SK-N-MC (cell line): ENCODE measurements at regions not wholly inside any gene's neighbourhood (a gene's known extent, or its start where the extent isn't known, plus 50 kb on each side); places are given as distances from the start of the nearest gene placed in this dataset.

Source experiments
- DNase-seq: peaks from one replicate; pipeline ENCODE4 v3.0.0-alpha.2; 2011; ENCODE audit warnings: low read depth, low spot score
- H3K27ac ChIP-seq: fragments of 200-600 bp; sonication (generic); 2 replicates; pipeline ENCODE4 v1.5.1; 2016; ENCODE audit warnings: mixed run types
- H3K36me3 ChIP-seq: fragments of 200-600 bp; sonication (generic); 2 replicates; pipeline ENCODE4 v1.6.1; 2017; ENCODE audit warnings: antibody characterized with exemption, low read length, mixed read lengths; ENCODE audit not compliant: insufficient read depth
- H3K4me3 ChIP-seq: fragments of 200-600 bp; sonication (generic); 2 replicates; pipeline ENCODE4 v1.5.1; 2016
- H3K9ac ChIP-seq: fragments of 200-600 bp; sonication (generic); 2 replicates; pipeline ENCODE4 v1.8.0; 2017; ENCODE audit warnings: mixed run types, mixed read lengths; ENCODE audit not compliant: insufficient read length
- H3K9me3 ChIP-seq: fragments of 200-600 bp; sonication (generic); 2 replicates; pipeline ENCODE4 v1.6.1; 2017; ENCODE audit warnings: low read depth, mild to moderate bottlenecking, antibody characterized with exemption, low read length, moderate library complexity, mixed read lengths
- EZH2 ChIP-seq: fragments of 200-600 bp; sonication (generic); IDR thresholded peaks from one replicate; pipeline ENCODE4 v1.6.1; 2017; ENCODE audit warnings: antibody characterized with exemption
- FOXP2 ChIP-seq: optimal IDR thresholded peaks from 2 replicates; pipeline ENCODE3; 2011; ENCODE audit warnings: mild to moderate bottlenecking, moderate library complexity; ENCODE audit not compliant: insufficient read depth; ENCODE audit errors: extremely low read length, control extremely low read depth
- POLR2AphosphoS5 ChIP-seq: IDR thresholded peaks from 2 replicates; pipeline ENCODE4 v1.6.1; 2012; ENCODE audit warnings: mild to moderate bottlenecking, low read depth, low read length, borderline replicate concordance

GRCh38 chr3:73694983-73695757 lies 70.4 kb upstream of the PDZRN3 start:
- no peak overlapping the region for H3K27ac ChIP-seq
- DNase-seq = no peak
- no peak overlapping the region for H3K4me3 ChIP-seq
- TF ChIP-seq EZH2 (no peak), POLR2AphosphoS5 (no peak), FOXP2 (no peak)
- H3K9me3 ChIP-seq = no peaks in the 10 kb centered on the region
- no peak overlapping the region for H3K9ac ChIP-seq
- H3K36me3 ChIP-seq = no peaks in the 10 kb centered on the region

GRCh38 chr3:73687106-73688004 lies 62.6 kb upstream of the PDZRN3 start:
- H3K36me3 ChIP-seq = no peaks in the 10 kb centered on the region
- no peak overlapping the region for H3K9ac ChIP-seq
- DNase-seq = no peak
- TF ChIP-seq FOXP2 (no peak), POLR2AphosphoS5 (no peak)
- no peak overlapping the region for H3K4me3 ChIP-seq
- no peak overlapping the region for H3K27ac ChIP-seq
- H3K9me3 ChIP-seq = no peaks in the 10 kb centered on the region

- DNase-seq = no peak
- Histone ChIP-seq H3K9ac (no peak overlapping the region), H3K4me3 (no peak overlapping the region), H3K9me3 (no peaks in the 10 kb centered on the region), H3K27ac (no peak overlapping the region), H3K36me3 (no peaks in the 10 kb centered on the region)
- no peak for TF ChIP-seq EZH2
- TF ChIP-seq FOXP2 = no peak
- TF ChIP-seq POLR2AphosphoS5 = no peak
These were observed 60.3 kb upstream of the PDZRN3 start for GRCh38 chr3:73685061-73685460.

- no peaks in the 10 kb centered on the region for H3K36me3 ChIP-seq
- TF ChIP-seq EZH2 (no peak), POLR2AphosphoS5 (no peak), FOXP2 (no peak)
- H3K9me3 ChIP-seq = no peaks in the 10 kb centered on the region
- H3K27ac ChIP-seq = no peak overlapping the region
- DNase-seq = no peak
- no peak overlapping the region for H3K4me3 ChIP-seq
- no peak overlapping the region for H3K9ac ChIP-seq
These were observed 59.0 kb upstream of the PDZRN3 start for GRCh38 chr3:73683706-73684105.

GRCh38 chr3:73681610-73682009 lies 56.9 kb upstream of the PDZRN3 start:
- Histone ChIP-seq H3K9ac (no peak overlapping the region), H3K4me3 (no peak overlapping the region), H3K36me3 (no peaks in the 10 kb centered on the region), H3K9me3 (no peaks in the 10 kb centered on the region), H3K27ac (no peak overlapping the region)
- DNase-seq = no peak
- TF ChIP-seq EZH2 (no peak), FOXP2 (no peak), POLR2AphosphoS5 (no peak)

- Histone ChIP-seq H3K4me3 (no peak overlapping the region), H3K36me3 (no peaks in the 10 kb centered on the region), H3K9ac (no peak overlapping the region), H3K9me3 (no peaks in the 10 kb centered on the region), H3K27ac (no peak overlapping the region)
- DNase-seq = no peak
- no peak for TF ChIP-seq FOXP2
- TF ChIP-seq EZH2 = no peak
- TF ChIP-seq POLR2AphosphoS5 = no peak
These were observed 56.5 kb upstream of the PDZRN3 start for GRCh38 chr3:73681198-73681597.

- no peak overlapping the region for H3K4me3 ChIP-seq
- no peak overlapping the region for H3K9ac ChIP-seq
- H3K36me3 ChIP-seq = no peaks in the 10 kb centered on the region
- no peaks in the 10 kb centered on the region for H3K9me3 ChIP-seq
- H3K27ac ChIP-seq = no peak overlapping the region
- TF ChIP-seq POLR2AphosphoS5 (no peak), FOXP2 (no peak), EZH2 (no peak)
- no peak for DNase-seq
These were observed 55.8 kb upstream of the PDZRN3 start for GRCh38 chr3:73680391-73681095.
